Ishikawa (cell line): ENCODE measurements at regions not wholly inside any gene's neighbourhood (a gene's known extent, or its start where the extent isn't known, plus 50 kb on each side); places are given as distances from the start of the nearest gene placed in this dataset.

ENCODE experiments used
- CEBPB ChIP-seq: IDR thresholded peaks from 2 replicates; pipeline ENCODE4 v1.6.1; 2012
- CREB1 ChIP-seq: IDR thresholded peaks from 2 replicates; pipeline ENCODE4 v1.6.1; 2012; ENCODE audit warnings: low read depth
- EGR1 ChIP-seq: IDR thresholded peaks from 2 replicates; pipeline ENCODE4 v1.6.1; 2012
- EP300 ChIP-seq: IDR thresholded peaks from 2 replicates; pipeline ENCODE4 v1.6.1; 2012; ENCODE audit warnings: borderline replicate concordance
- FOXM1 ChIP-seq: IDR thresholded peaks from 2 replicates; pipeline ENCODE4 v1.6.1; 2012; ENCODE audit warnings: low read depth, borderline replicate concordance
- NFIC ChIP-seq: IDR thresholded peaks from 2 replicates; pipeline ENCODE4 v1.6.1; 2012
- RAD21 ChIP-seq: IDR thresholded peaks from 2 replicates; pipeline ENCODE4 v1.6.1; 2012; ENCODE audit warnings: low read depth
- REST ChIP-seq: IDR thresholded peaks from 2 replicates; pipeline ENCODE4 v1.6.1; 2012; ENCODE audit warnings: low read depth, mild to moderate bottlenecking
- TAF1 ChIP-seq: IDR thresholded peaks from 2 replicates; pipeline ENCODE4 v1.6.1; 2012; ENCODE audit warnings: low read depth, mild to moderate bottlenecking
- TCF12 ChIP-seq: IDR thresholded peaks from 2 replicates; pipeline ENCODE4 v1.6.1; 2012; ENCODE audit warnings: low read depth
- TEAD4 ChIP-seq: IDR thresholded peaks from 2 replicates; pipeline ENCODE4 v1.6.1; 2012
- YY1 ChIP-seq: IDR thresholded peaks from 2 replicates; pipeline ENCODE4 v1.6.1; 2012; ENCODE audit warnings: low read depth
- ZBTB7A ChIP-seq: IDR thresholded peaks from 2 replicates; pipeline ENCODE4 v1.6.1; 2012; ENCODE audit warnings: low read depth
- TF ChIP-seq, protein P1 (sequence below): IDR thresholded peaks from 2 replicates; pipeline ENCODE4 v1.6.1; 2012
- TF ChIP-seq, protein P2 (sequence below): IDR thresholded peaks from 2 replicates; pipeline ENCODE4 v1.6.1; 2012

GRCh38 chr1:193674292-193674944 is 488.0 kb upstream of the B3GALT2 start:
- TF ChIP-seq FOXM1 (no peak), CEBPB (no peak), ZBTB7A (no peak), RAD21 (no peak), YY1 (no peak), TCF12 (no peak), TAF1 (no peak), TEAD4 (no peak), REST (no peak), EGR1 (no peak), NFIC (no peak), EP300 (no peak), CREB1 (no peak)
- TF ChIP-seq, protein P1, sequence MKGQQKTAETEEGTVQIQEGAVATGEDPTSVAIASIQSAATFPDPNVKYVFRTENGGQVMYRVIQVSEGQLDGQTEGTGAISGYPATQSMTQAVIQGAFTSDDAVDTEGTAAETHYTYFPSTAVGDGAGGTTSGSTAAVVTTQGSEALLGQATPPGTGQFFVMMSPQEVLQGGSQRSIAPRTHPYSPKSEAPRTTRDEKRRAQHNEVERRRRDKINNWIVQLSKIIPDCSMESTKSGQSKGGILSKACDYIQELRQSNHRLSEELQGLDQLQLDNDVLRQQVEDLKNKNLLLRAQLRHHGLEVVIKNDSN = no peak
- TF ChIP-seq, protein P2, sequence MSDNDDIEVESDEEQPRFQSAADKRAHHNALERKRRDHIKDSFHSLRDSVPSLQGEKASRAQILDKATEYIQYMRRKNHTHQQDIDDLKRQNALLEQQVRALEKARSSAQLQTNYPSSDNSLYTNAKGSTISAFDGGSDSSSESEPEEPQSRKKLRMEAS = no peak

- TF ChIP-seq EGR1 = no peak
- TF ChIP-seq CEBPB = no peak
- no peak for TF ChIP-seq REST
- no peak for TF ChIP-seq TCF12
Observed at GRCh38 chr1:193666485-193667083, 480.2 kb upstream of the B3GALT2 start.

- no peak for TF ChIP-seq TEAD4
- no peak for TF ChIP-seq TCF12
- no peak for TF ChIP-seq ZBTB7A
- no peak for TF ChIP-seq CEBPB
- TF ChIP-seq FOXM1 = no peak
- TF ChIP-seq, protein P2 = no peak
- TF ChIP-seq CREB1 = no peak
- no peak for TF ChIP-seq NFIC
- TF ChIP-seq EP300 = no peak
- TF ChIP-seq, protein P1 = no peak
- TF ChIP-seq TAF1 = no peak
- TF ChIP-seq RAD21 = no peak
- no peak for TF ChIP-seq REST
- no peak for TF ChIP-seq YY1
- TF ChIP-seq EGR1 = no peak
Observed at GRCh38 chr1:193663965-193664364, 477.6 kb upstream of the B3GALT2 start.

DNA sequence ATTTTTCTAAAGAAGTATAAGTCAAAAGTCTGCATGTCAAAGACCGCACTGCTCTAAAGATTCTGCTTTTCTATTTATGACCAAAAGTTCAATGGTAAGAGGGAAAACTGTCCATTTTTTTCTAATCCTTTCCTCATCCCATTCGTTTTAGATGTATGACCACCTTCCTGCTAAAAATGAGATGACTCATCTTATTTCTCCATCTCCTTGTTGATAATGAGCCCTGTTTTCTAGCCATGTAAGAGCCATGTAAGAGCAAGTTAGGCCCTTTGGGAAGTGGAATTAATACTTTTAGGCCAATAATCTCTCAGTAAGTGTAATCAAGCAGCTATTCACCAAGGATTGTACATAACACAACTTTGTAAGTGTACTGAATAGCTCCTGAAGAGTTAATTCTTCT is 475.6 kb upstream of the B3GALT2 start:
- TF ChIP-seq TAF1 (no peak), NFIC (no peak), TCF12 (no peak), CEBPB (no peak), REST (no peak), EGR1 (no peak), EP300 (no peak), ZBTB7A (no peak), YY1 (no peak), FOXM1 (no peak), TEAD4 (no peak), CREB1 (no peak), RAD21 (no peak)
- TF ChIP-seq, protein P1 = no peak
- TF ChIP-seq, protein P2 = no peak
